GM23338 (cell line): ENCODE measurements at regions not wholly inside any gene's neighbourhood (a gene's known extent, or its start where the extent isn't known, plus 50 kb on each side); places are given as distances from the start of the nearest gene placed in this dataset.

Source experiments
- CTCF ChIP-seq, 2 experiments: fragments of 200-600 bp in 1 of 2; sonication (generic) in 1 of 2; conservative IDR thresholded peaks; 2 replicates each; pipeline versions ENCODE4 v1.5.1 to v1.6.1; 2016 to 2017; ENCODE audit warnings: antibody characterized with exemption in 2 of 2, low read depth in 2 of 2, mild to moderate bottlenecking in 2 of 2, moderate library complexity in 1 of 2
- EZH2 ChIP-seq: fragments of 200-600 bp; sonication (generic); IDR thresholded peaks from one replicate; pipeline ENCODE4 v1.8.0; 2017; ENCODE audit warnings: antibody characterized with exemption, mild to moderate bottlenecking, low read depth; ENCODE audit not compliant: unreplicated experiment
- EZH2phosphoT487 ChIP-seq: fragments of 200-600 bp; sonication (generic); IDR thresholded peaks from one replicate; pipeline ENCODE4 v1.8.1; 2018; ENCODE audit warnings: antibody characterized with exemption; ENCODE audit not compliant: unreplicated experiment
- JUNB ChIP-seq: IDR thresholded peaks from one replicate; pipeline ENCODE4 v1.6.1; 2016; ENCODE audit warnings: antibody characterized with exemption; ENCODE audit not compliant: unreplicated experiment
- NANOG ChIP-seq: IDR thresholded peaks from 2 replicates; pipeline ENCODE4 v1.6.1; 2016; ENCODE audit warnings: antibody characterized with exemption, borderline replicate concordance
- POLR2AphosphoS5 ChIP-seq: IDR thresholded peaks from 2 replicates; pipeline ENCODE4 v1.6.1; 2016; ENCODE audit warnings: antibody characterized with exemption, low read depth
- REST ChIP-seq: IDR thresholded peaks from one replicate; pipeline ENCODE4 v1.6.1; 2018; ENCODE audit warnings: antibody characterized with exemption; ENCODE audit not compliant: unreplicated experiment
- STAT1 ChIP-seq: IDR thresholded peaks from one replicate; pipeline ENCODE4 v1.6.1; 2016; ENCODE audit warnings: antibody characterized with exemption; ENCODE audit not compliant: unreplicated experiment
- ZNF331 ChIP-seq: fragments of 250-450 bp; sonication (Bioruptor Pico); IDR thresholded peaks from 2 replicates; pipeline ENCODE4 v1.5.0; 2020; ENCODE audit warnings: low read depth, mild to moderate bottlenecking, moderate library complexity

- TF ChIP-seq CTCF (conservative IDR thresholded peaks at IDR 0.05; ENCODE audit: low read depth in 2 of 2) (no peak), JUNB (no peak), EZH2 (no peak), POLR2AphosphoS5 (no peak), REST (no peak), EZH2phosphoT487 (no peak), STAT1 (no peak), ZNF331 (CRISPR knock-in tag) (no peak), NANOG (no peak)
Measured at GRCh38 chr3:74004386-74004785, 379.6 kb upstream of the PDZRN3 start.
